ENCODE measurements at regions not wholly inside any gene's neighbourhood (a gene's known extent, or its start where the extent isn't known, plus 50 kb on each side); places are given as distances from the start of the nearest gene placed in this dataset.

DNA sequence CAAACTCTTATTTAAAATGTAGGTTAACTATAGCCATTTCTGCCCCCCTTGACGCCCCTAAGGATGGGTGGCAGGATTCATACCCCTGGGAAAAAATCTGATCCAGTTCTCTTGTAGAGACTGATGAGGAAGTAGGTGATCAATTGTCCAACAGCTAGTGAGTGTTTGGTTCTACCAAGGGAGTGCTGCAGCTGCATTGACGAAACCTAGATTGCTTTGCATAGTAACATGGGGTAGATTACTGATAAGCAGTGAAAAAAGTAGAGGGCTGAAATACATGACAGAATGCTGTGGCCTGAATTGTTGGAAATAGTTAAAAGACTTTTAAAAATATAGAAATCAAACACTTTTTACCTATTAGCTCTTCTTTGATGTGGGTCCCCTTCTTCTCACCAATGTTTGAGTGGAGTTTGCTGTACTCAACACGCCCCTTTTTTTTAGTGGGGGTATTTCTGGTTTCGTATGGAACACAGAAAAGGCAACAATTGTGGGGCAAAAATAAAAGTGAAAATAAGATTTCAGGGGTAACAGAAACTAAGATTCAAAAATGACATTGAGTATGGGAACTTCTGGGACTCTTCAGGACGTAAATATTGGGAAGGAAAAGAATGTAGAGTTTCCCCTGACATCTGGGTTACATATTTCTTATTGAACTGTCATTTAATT lies 66.2 kb downstream of the MAIP1 start:
- TF ChIP-seq, protein P1, sequence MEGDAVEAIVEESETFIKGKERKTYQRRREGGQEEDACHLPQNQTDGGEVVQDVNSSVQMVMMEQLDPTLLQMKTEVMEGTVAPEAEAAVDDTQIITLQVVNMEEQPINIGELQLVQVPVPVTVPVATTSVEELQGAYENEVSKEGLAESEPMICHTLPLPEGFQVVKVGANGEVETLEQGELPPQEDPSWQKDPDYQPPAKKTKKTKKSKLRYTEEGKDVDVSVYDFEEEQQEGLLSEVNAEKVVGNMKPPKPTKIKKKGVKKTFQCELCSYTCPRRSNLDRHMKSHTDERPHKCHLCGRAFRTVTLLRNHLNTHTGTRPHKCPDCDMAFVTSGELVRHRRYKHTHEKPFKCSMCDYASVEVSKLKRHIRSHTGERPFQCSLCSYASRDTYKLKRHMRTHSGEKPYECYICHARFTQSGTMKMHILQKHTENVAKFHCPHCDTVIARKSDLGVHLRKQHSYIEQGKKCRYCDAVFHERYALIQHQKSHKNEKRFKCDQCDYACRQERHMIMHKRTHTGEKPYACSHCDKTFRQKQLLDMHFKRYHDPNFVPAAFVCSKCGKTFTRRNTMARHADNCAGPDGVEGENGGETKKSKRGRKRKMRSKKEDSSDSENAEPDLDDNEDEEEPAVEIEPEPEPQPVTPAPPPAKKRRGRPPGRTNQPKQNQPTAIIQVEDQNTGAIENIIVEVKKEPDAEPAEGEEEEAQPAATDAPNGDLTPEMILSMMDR (IDR thresholded peaks at IDR 0.05; ENCODE audit: borderline replicate concordance, extremely low read depth, low read length, poor library complexity, severe bottlenecking), result no peak
- TF ChIP-seq EZH2 (IDR thresholded peaks at IDR 0.05; ENCODE audit: borderline replicate concordance, low read depth, low read length, severe bottlenecking), result no peak

All from DND-41 (cell line).